Amniotic epithelial cell (primary cell): ENCODE measurements at regions not wholly inside any gene's neighbourhood (a gene's known extent, or its start where the extent isn't known, plus 50 kb on each side); places are given as distances from the start of the nearest gene placed in this dataset.
A peak's percentile ranks its signal among the peaks of the same experiment; 100 is the strongest.
"Not testable (repeated sequence)": the region's sequence is repeated elsewhere in the genome, so short reads cannot be mapped to it uniquely, and the experiment has no call there.

Source experiments
- DNase-seq: peaks from one replicate; pipeline ENCODE4 v3.0.0-alpha.2; 2010; ENCODE audit warnings: low read depth

DNA sequence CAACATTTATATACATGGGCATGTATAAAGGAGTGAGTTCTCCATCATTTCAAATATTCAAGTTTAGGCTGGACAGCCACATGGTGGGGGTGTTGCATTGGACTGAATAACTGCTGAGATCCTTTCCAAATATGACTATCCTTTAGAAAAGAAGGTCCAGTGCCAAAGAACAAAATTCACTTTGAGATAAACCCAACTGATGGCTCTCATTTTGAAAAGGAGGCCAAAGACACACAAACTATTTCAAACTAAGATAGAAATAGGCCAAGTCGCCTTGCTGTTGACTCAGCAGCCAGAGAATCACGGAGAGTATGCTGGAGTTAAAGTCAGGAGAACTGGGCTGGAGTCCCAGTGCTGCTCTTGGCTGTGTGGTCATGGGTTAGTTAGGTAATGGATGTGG is 204.5 kb upstream of the LRATD1 start:
- DNase-seq = peak; percentile 7

- no peak for DNase-seq
These were observed 198.5 kb upstream of the LRATD1 start for GRCh38 chr2:14433946-14434495.

DNA sequence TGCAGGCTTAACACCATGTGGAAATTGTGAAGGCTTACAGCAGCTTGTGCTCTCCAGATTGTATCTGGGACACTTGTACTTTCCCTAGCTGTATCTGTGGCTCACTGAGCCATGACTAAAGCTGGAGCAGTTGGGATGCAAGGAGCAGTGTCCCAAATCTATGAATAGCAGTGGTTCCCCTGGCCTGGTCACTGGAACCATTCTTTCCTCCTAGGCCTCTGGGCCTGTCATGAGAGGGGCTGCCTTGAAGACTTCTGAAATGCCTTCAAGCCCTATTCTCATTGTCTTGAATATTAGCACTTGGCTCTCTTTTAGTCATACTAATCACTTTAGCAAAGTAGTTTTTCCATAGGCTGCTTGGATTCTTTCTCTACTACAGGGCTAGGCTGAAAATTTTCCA is 186.8 kb upstream of the LRATD1 start:
- no peak for DNase-seq

DNA sequence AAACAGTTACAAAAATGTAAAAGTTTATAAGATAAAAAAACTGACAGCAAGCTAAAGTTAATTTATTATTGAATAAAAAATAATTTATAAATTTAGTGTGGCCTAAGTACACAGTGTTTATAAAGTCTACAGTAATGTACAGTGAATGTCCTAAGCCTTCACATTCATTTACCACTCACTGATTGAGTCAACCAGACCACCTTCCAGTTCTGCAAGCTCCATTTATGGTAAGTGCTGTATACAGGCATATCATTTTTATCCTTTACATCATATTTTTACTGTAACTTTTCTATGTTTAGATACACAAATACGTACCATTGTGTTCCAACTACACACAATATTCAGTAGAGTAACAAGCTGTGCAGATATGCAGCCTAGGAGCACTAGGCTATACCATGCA is 184.2 kb upstream of the LRATD1 start:
- DNase-seq = no peak

DNA sequence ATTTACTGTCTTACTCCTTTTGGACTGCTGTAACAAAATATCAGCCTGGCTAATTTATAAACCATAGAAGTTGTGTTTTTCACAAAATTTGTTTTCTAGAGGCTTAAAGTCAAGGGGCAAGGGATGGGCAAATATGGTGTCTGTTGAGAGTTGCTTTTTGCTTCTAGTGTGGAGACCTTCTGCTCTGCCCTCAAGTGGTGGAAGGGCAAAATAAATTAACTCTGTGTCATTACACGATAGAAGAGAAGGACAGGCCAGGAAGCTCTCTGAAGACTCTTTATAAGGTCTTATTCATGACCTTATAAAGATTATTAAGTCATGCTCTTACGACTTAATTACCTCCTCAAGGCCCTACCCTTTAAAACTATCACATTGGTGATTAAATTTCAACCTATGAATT is 181.2 kb upstream of the LRATD1 start:
- DNase-seq = no peak

- DNase-seq = no peak
These were observed 178.3 kb upstream of the LRATD1 start for GRCh38 chr2:14454202-14454601.

- no peak for DNase-seq
These were observed 172.7 kb upstream of the LRATD1 start for GRCh38 chr2:14459786-14460325.

- DNase-seq = no peak
These were observed 156.5 kb upstream of the LRATD1 start for GRCh38 chr2:14475994-14476393.

DNA sequence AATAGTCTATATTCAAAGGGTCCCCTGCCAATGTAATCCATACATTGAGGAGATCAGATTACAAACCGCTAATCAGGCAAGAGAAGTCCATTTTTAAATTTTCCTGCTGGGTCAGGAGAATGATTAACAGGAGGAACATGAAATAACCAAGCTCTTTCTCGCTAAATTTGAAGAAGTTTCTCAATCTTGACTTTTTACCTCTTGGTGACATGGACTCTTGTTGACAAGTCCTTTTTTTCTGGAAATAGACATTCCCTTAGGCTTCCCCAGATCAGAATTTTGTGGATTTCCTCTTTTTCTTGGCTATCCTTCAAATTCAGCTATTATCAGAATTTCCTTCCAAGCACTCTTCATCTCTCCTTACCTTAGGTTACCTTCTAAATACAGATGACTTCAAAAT is 153.0 kb upstream of the LRATD1 start:
- DNase-seq = no peak

GRCh38 chr2:14480120-14480519 is 152.4 kb upstream of the LRATD1 start:
- no peak for DNase-seq

GRCh38 chr2:14480906-14481305 is 151.6 kb upstream of the LRATD1 start:
- DNase-seq = no peak

DNA sequence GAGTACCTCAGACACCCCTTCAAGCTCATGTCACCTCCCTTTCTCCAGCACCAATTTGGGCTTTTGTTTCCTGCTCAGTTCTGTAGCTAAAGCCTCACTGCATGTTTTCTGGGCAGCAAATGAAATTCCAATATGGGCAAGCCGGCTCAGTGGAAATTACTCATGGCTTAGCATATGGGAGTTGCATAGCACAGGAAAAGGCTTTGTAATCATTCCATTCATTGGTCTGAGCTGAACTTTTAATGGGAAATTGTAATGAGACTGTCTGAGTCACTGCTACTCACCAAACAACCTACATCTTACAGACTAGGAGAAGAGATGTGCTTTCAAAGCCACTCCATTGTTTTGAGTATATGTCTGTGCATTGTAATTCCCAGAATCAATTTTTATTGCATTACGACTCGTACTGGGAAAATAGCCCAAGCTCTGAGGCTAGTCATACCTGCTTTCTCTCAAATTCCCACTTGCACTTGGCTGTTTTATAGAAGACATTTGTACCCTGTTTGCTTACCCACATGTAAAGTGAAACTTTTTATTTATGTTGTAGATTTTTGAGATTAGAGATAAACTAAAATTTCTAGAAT is 139.5 kb upstream of the LRATD1 start:
- DNase-seq = peak; percentile 43

DNA sequence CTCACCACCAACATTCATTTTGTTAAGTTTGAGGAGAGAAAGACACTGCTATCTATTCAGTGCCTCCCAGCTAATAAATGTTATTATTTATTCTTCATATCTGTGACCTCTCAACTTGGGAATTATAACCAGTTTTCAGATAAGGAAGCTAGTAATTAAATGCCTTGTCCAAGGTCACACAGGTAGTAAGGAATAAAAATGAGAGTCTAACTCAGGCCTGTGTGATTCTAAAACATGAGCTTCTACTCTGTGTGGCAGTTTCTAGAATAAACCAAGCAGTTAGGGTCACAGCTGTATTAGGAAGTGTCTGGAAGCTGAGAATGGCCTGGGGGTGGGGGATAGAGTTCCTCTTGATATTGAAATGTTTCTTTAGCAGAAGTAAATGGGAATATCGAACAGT is 137.8 kb upstream of the LRATD1 start:
- no peak for DNase-seq

GRCh38 chr2:14501061-14501460 is 131.5 kb upstream of the LRATD1 start:
- DNase-seq = no peak

DNA sequence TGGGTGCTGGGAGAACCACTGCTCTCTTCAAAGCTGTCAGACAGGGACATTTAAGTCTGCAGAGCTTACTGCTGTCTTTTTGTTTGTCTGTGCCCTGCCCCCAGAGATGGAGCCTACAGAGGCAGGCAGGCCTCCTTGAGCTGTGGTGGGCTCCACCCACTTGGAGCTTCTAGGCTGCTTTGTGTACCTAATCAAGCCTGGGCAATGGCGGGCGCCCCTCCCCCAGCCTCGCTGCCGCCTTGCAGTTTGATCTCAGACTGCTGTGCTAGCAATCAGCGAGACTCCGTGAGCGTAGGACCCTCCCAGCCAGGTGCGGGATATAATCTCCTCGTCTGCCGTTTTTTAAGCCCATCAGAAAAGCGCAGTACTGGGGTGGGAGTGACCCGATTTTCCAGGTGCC is 125.6 kb upstream of the LRATD1 start:
- DNase-seq = not testable (repeated sequence)

GRCh38 chr2:14511541-14511940 is 121.0 kb upstream of the LRATD1 start:
- no peak for DNase-seq

DNA sequence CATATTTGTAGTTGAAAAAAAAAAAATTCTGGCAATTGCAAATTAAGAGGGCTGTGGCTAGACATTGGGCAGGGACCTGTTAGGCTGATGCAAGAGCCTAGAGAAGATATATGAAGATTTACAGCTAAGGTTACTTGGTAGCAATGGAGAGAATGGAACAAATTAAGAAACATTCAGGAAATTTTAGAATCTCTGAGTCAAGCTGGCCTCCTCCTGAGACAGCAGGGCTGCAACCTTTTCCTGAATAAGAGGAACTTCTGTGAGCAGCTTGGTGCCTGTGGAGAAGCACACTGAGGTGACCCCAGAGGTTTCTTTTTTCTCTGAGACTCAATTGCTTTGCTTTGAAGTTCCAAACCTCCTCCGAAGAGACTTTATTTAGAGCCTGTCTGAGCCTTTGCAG is 118.6 kb upstream of the LRATD1 start:
- no peak for DNase-seq

DNA sequence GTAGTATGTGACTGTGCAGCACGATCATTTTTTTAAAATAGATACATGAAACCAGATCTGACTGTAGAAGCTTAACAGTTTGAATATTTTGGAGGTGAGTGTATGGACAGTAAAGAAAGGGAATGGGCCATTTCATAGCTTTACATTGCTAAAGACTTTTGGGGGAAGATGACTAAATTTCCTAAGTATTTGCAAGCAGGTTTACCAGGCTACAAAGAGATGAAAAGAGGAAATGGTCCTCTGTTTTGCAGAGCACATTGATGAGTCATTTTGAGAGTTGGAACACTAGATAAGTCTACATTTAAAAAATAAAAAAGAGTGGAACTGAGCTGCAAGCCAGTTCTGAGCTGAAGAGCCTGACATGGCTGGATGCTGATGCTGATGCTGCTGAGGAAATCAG is 115.7 kb upstream of the LRATD1 start:
- DNase-seq = peak; percentile 64

DNA sequence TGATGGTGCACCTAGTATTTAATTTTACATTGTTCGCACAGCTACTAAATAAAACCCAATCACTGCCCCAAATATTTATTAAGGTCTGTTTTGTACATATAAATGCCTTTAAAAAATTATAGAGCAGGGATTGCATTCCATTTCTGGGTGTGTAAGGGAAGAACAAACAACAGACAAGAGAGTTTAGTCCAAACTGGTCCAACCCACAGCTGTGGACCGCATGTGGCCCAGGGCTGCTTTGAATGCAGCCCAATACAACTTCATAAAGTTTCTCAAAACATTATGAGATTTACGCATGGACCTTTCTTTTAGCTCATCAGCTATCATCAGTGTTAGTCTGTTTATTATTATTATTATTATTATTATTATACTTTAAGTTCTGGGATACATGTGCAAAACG is 114.8 kb upstream of the LRATD1 start:
- no peak for DNase-seq

GRCh38 chr2:14520385-14520945 is 112.1 kb upstream of the LRATD1 start:
- DNase-seq = no peak

DNA sequence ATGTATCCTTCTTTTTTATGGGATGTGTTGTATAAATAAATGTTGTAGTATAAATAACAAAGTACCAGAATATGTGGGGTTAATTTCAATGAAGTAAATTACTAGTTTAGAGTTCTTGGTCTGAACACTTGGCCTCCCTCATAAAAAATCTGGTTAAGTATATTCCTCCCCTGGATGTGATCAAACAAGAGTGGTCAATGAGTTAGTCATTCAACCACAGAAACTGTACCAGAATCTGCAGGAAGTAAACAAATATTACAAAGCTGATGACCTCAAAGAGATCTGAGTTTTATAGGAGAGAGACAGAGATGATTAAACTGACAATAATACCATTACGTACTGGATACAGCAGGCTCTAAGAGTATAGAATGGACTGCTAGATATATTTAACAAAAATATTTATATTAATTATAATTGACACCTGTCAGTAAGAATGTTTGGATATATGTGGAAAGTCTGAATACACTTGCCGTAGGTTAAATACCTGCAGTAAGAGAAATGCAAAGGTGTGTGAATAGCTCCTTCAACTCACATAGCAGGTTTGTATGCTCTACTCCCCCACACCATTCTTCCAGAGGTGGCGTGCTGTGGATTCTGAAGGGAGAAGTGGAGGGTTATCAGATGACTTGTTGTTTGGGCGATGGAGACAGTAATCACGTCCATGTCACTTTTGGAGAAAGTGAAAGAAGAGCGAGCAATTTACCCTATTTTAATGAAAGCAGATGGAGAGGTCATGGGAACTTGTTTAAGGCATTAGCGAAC is 108.3 kb upstream of the LRATD1 start:
- peak; percentile 59 for DNase-seq

DNA sequence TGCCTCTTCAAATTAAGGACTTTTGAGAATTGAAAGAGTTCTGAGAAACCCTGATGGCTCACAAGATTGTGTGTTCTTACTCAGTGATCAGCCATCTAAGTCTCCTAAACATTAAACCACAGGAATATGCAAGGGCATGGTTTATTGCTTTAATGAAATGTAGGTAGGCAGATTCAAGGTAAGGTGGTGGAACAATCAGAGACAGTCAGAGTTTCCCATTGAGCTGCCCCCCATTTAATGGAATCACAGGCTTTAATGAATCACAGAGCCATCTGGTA is 107.8 kb upstream of the LRATD1 start:
- no peak for DNase-seq

- DNase-seq = peak; percentile 28
These were observed 102.0 kb upstream of the LRATD1 start for GRCh38 chr2:14530506-14530905.
